ENCODE measurements at regions not wholly inside any gene's neighbourhood (a gene's known extent, or its start where the extent isn't known, plus 50 kb on each side); places are given as distances from the start of the nearest gene placed in this dataset.
"Not testable (repeated sequence)": the region's sequence is repeated elsewhere in the genome, so short reads cannot be mapped to it uniquely, and the experiment has no call there.

- TF ChIP-seq CTCF, POLR2A (IDR thresholded peaks at IDR 0.05): not testable (repeated sequence)
These were observed 1668.4 kb downstream of the SPATA31A7 start for GRCh38 chr9:62858240-62858639.

Measured in body of pancreas (tissue), 4 donors.